Stimulated activated CD4-positive, alpha-beta T cell treated with anti-CD3 and anti-CD28 coated beads, Interleukin-2, amount 100 ng/mL, for 4 hours (primary cell): ENCODE measurements at regions not wholly inside any gene's neighbourhood (a gene's known extent, or its start where the extent isn't known, plus 50 kb on each side); places are given as distances from the start of the nearest gene placed in this dataset.

Experiments
- DNase-seq: peaks from one replicate; pipeline ENCODE4 v3.0.0-alpha.2; 2020; ENCODE audit warnings: low read depth

DNA sequence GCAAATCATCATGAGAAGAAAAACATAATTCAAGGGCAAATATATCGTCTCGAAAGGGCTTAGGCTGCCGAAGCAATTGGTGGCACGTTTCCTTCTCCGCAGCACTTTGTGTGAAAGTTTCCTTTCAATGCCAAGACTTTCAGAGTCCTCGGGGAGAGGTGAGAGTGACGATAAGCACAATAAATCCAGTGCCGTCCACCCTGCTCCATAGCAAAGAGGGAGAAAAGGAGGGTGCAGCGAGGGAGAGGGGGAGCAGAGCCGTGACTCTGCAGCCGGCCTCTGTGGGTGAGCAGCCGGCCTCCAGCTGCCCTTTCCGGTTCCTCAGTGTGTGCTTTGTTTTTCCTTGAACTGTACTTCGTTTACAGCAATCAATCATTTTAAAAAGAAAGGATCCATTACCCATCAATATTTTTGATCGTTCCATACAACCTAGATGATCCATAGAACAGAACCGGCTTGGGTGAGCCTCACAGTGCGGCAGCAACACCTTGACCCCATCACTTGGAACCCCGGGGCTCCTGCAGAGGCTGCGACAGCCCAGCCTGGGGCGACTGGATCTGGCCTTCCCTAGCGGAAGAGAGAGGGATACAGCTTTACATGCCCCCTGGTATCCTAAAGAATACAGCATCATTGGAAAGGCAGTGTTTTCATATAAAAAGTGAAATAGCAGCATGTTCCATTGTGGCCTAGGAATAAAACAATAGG, 247.0 kb upstream of the IRX4 start:
- DNase-seq = no peak

DNA sequence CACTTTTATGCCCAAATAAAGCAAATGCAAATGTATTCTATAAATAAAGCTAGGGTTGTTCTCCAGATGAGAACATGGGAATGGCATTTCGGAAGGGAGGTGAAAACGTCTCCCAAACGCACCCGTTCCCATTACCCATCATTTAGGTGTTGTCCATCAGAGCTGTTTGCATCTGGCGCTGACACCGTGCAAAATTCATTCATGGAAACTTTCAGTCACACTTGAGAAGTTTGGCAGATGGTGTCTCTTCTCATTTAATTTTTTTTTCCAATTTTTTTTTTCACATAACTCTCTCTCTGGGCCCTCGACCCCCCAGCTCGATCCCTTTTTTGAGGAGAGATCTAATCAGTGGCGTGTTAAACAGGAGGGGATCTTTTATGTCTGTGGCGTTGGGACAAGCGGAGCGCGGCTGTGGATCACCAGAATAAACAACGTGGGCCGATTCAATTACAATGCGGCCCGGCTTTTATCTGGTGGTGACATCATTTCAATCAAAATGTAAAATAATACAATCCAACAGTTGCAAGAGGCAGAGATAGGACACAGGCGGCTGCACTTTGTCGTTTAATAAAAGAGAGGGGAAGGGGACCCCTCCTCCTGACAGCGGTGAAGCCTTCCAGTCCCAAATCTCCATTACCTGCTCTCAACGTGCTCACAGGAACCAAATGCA, 246.1 kb upstream of the IRX4 start:
- no peak for DNase-seq

GRCh38 chr5:2126512-2126911, 243.8 kb upstream of the IRX4 start:
- no peak for DNase-seq

GRCh38 chr5:2125901-2126265, 243.2 kb upstream of the IRX4 start:
- no peak for DNase-seq

DNA sequence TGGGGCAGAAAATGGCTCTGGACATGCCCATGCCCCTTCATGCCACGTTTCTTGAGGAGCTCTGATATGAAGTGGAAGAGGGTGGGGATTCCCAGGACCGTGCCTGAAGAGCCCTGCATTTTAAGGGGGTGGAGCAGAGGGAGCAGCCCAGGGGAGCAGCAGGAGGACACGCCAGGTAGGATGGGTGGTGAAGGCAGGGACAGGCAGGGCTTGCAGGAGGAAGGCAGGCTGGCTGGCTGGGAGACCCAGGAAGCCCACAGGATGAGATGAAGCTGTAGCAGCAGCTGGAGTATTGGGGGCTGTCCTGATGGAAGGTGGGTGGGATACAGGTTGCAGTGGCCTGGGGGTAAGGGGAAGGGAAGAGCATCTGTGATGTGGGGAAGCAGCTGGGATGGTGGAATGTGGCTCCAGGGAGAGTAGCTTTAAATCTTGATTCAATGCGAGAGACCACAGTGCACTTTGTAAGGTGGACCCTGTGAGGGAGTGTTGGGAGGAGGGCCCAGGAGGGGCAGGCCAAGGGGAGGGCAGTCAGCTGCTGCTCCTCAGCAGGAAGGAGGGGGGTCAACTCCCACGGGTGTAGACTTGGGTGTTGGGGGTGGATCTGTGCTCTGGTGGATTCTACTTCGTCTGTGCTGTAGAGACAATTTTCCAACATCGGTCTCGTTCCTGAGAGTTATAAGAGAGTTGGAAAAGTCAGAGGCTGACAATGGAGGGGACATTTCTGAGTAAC, 242.6 kb upstream of the IRX4 start:
- no peak for DNase-seq

- no peak for DNase-seq
Observed at GRCh38 chr5:2124434-2125170, 241.9 kb upstream of the IRX4 start.

DNA sequence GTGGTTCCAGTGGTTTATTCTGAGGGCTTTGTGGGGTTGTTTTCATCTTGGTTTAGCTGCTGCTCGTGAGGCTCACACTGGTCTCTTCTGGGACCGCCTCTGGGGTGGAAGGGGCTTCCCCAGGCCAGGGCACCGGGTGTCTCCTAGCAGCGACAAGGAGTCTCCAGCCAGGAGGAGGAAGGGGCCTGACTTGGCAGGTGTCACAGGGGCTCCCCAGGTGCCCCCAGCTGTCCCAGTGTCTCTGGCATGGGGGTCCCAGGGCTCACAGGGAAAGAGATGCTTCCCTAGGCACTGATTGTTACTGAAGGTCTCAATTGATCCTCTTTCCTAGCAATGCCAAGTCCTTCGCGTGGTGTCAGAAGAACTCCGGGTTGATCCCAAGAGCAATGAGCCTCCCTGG, 241.1 kb upstream of the IRX4 start:
- no peak for DNase-seq

DNA sequence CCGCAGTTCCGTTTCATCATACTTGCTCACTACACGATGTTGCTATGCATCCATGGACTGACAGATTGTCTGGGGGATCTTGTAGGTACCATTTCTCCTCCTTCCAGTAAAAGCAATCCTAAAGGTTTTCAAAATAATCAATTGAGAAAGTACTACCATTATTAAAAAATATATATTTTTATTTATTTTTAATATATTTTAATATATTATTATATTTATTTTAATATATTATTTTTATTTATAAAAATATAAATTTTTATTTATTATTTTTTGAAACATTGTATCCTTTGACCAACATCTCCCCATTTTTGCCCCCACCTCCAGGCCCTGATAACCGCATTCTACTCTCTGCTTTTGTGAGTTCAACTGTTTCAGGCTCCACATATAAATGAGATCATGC, 237.6 kb upstream of the IRX4 start:
- DNase-seq = no peak

- DNase-seq = no peak
Observed at GRCh38 chr5:2119573-2119972, 236.8 kb upstream of the IRX4 start.

DNA sequence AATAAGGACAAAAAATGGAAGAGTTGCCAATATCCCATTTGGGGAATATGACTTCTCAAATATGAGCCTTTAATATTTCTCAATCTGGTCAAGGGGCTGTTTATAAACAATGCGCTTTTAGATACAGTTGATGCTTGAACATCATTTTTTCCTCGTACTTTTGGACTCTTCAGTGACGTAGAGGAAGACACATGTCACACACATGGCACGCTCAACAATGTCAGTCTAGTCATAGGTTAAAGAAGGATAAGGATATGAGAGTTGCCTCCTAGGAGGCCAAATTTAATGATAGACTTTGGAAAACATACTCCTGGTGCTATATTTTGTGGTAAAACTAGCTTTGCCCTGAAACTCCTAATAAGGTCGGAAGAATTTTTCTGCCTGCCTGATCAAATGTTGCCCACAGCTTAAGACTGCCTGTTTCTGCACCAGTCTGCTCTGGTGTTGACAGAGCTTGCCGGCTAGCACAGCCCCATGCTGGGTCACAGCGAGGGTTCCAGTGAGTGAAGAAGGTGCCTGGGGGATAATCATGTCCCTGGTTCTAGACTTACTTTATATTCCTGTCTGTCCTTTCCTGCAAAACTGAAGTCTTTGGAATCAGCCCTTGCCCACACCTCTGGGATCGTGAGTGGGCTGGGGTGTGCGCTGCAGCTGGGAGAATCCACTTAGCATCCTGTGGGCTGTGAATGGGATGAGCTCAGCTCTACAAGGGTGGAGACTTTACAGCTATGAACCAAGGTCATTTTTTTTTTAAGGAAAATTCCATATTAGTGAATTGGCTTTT, 230.8 kb upstream of the IRX4 start:
- DNase-seq = no peak

GRCh38 chr5:2112173-2113025, 229.7 kb upstream of the IRX4 start:
- DNase-seq = no peak

GRCh38 chr5:2111569-2112105, 228.9 kb upstream of the IRX4 start:
- DNase-seq = no peak

DNA sequence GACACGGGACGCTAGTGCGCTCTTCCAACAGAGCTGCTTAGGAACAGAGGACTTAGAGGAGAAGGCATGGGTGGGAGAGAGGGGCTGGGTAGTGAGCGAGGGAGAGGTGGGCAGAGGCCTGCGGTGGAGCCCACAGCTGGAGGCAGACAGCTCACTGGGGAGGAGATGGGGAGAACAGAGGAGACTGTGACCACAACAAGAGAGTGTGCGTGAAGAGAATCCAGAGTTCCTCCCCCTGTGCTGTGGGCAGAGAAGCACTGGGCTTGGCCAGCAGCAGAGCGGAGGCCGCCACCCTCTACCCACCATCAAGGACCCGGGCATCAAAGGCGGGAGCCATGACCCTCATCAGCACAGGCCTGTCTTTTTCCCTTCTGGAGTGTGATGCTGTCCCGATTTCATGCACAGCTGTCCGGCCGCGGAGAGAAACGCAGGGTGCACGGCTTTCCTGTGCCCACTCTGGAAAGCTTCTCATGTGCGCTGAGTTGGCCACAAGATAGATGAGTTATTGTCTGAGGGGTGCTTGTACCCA, 228.3 kb upstream of the IRX4 start:
- DNase-seq = no peak

- DNase-seq = no peak
Observed at GRCh38 chr5:2110137-2110933, 227.6 kb upstream of the IRX4 start.

- DNase-seq = no peak
Observed at GRCh38 chr5:2109566-2109965, 226.8 kb upstream of the IRX4 start.

DNA sequence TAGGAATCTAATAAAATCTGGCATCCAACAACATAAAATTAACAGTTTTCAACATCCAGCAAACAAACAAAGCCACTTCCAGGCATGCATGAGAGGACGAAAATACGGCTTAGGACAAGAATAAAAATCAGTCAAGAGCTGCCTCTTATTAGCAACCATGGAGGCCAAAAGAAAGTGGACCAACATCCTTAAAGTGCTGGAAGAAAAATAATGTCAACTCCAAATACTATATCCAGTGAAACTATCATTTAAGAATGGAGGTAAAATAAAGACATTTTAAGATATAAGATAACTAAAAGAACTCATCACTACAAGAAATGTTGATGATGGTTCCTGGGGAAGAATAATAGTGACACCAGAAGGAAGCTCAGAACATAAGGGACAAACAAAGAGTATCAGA, 224.0 kb upstream of the IRX4 start:
- no peak for DNase-seq

DNA sequence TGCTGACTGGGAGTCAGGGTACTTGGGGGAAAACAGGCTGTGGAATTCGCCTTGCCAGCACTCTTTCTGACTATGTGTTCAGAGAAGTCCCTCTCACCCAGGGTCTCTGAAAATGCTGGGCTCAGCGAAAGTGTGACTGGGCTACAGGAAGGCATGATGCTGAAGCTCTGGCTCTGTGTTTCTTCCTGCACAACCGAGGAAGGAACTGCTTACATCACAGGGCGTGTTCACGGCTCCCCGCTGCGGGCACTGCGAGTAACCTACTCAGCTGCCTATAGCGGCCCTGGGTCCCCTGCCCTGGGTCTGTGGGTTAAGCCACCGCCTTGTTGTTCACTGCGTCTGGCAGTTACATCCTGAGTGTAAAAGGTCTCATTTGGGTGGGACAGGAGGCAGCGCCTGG, 222.4 kb upstream of the IRX4 start:
- DNase-seq = no peak

DNA sequence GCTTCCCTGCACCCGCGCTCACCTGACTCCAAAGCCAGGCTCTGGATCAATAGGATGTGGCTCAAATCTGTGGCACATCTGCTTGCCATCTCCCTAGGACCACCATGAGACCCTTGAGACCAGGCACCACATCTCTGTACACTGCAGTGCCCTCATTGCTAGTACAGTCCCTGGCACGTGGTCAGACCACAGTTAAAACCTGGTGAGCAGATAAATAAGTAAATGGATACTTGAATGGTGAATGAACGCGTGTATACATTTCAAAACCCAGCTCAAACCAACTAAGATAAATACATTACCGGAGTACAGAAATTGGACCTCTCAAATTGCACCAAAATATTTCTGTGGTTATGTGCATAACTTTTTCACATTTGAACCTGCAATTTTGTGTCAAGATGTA, 221.2 kb upstream of the IRX4 start:
- DNase-seq = no peak
